ENCODE measurements at regions not wholly inside any gene's neighbourhood (a gene's known extent, or its start where the extent isn't known, plus 50 kb on each side); places are given as distances from the start of the nearest gene placed in this dataset.

DNA sequence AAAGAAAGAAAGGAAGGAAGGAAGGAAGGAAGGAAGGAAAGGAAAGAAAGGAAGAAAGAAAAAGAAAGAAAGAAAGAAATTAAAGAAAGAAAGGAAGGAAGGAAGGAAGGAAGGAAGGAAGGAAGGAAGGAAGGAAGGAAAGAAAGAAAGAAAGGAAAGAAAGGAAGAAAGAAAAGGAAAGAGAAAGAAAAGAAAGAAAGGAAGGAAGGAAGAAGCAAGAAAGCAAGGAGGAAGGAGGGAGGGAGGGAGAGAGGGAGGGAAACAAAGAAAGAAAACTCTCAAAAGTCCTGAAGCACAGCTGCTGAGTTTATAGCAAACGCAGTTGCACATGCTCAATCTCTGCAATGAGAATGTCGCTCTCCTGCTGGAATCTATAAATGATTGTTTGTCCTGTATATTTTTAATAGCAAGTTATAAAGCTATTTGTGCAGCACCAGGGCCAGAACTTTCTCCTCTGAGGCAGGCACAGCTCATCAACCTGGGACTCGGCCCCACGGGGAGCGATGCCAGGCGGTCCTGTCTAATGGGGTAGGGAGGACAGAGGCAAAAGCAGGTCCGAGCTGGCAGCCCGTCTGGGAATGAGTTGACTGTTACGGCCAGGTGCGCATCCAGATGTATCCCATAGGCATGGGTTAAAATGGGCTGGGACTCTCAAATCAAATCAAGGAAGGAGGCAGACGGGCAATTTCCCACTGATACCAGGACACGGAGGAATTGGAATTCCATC, 118.0 kb upstream of the PFKP start:
- H3K9me3 Mint-ChIP-seq (ENCODE audit: unreplicated experiment) = no peaks in the 10 kb centered on the region
- TF ChIP-seq, protein P1, sequence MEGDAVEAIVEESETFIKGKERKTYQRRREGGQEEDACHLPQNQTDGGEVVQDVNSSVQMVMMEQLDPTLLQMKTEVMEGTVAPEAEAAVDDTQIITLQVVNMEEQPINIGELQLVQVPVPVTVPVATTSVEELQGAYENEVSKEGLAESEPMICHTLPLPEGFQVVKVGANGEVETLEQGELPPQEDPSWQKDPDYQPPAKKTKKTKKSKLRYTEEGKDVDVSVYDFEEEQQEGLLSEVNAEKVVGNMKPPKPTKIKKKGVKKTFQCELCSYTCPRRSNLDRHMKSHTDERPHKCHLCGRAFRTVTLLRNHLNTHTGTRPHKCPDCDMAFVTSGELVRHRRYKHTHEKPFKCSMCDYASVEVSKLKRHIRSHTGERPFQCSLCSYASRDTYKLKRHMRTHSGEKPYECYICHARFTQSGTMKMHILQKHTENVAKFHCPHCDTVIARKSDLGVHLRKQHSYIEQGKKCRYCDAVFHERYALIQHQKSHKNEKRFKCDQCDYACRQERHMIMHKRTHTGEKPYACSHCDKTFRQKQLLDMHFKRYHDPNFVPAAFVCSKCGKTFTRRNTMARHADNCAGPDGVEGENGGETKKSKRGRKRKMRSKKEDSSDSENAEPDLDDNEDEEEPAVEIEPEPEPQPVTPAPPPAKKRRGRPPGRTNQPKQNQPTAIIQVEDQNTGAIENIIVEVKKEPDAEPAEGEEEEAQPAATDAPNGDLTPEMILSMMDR (IDR thresholded peaks at IDR 0.05; ENCODE audit: unreplicated experiment) = no peak
- peaks cover 14% of the 10 kb centered on the region for H3K4me1 Mint-ChIP-seq (ENCODE audit: insufficient read depth, unreplicated experiment)
- H3K4me3 Mint-ChIP-seq (ENCODE audit: unreplicated experiment) = peak overlapping the region; percentile 60
- intact Hi-C loops (cut with micrococcal nuclease) = no loop called here
- POLR2A ChIA-PET = interaction anchor here (0.6 to 1.1 kb wide), 2 partner anchors 8 to 1813 kb away, joined by 3 to 4 read pairs; no protein-coding TSS in a partner anchor
- CTCF ChIA-PET = interaction anchor here (0.7 kb wide), 1 partner anchor 152 kb away, joined by 3 read pairs; no protein-coding TSS in a partner anchor
- H3K27me3 Mint-ChIP-seq (ENCODE audit: insufficient read depth, unreplicated experiment) = peaks cover 10% of the 10 kb centered on the region
- no peak for DNase-seq (ENCODE audit: unreplicated experiment)
- BruUV-seq (replicated peaks) = no TSS peak
- H3K36me3 Mint-ChIP-seq (ENCODE audit: insufficient read depth, unreplicated experiment) = no peaks in the 10 kb centered on the region
- peak overlapping the region; percentile 32 for H3K27ac Mint-ChIP-seq (ENCODE audit: low read depth, unreplicated experiment)

DNA sequence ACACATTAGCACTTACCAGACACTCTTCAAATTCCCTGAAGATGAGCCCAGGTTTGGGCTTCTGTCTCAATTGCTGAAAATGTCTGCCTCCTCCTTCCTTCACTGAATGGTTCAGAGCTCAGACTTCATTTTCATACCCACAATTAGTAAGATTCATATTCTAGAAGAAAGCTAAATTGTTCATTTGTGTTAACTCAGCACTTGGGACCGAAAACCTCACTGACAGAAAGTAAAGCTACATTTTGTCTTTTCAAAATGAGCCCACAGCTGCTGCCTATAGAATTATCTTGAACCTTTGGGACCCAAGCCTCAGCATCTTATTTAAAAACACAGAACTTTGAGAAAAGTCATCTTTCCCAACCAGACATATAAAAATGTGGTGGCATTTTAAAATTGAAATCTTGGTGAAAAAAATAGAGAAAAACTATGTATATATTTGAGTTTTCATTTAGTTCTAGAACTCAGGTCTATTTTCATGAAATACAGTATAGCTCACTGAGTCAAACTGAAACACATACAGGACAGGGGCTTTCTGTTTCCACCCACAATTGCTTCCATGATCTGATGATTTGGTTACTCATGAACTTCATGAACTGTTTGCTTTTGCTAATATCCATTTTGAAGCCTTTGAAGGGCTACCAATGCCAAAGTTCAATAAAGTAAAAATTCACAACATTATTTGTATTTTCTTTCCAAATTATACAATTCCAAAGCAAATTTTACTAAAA, 119.1 kb upstream of the PFKP start:
- TF ChIP-seq, protein P1 (IDR thresholded peaks at IDR 0.05; ENCODE audit: unreplicated experiment) = no peak
- intact Hi-C loops (cut with micrococcal nuclease) = no loop called here
- Mint-ChIP-seq H3K27ac (ENCODE audit: low read depth, unreplicated experiment) (no peak overlapping the region), H3K36me3 (ENCODE audit: insufficient read depth, unreplicated experiment) (no peaks in the 10 kb centered on the region), H3K4me3 (ENCODE audit: unreplicated experiment) (no peak overlapping the region), H3K27me3 (ENCODE audit: insufficient read depth, unreplicated experiment) (peaks cover 10% of the 10 kb centered on the region), H3K9me3 (ENCODE audit: unreplicated experiment) (no peaks in the 10 kb centered on the region), H3K4me1 (ENCODE audit: insufficient read depth, unreplicated experiment) (peaks cover 14% of the 10 kb centered on the region)
- POLR2A ChIA-PET = interaction anchor here (0.7 kb wide), 1 partner anchor 146 kb away, joined by 3 read pairs; no protein-coding TSS in a partner anchor
- BruUV-seq (replicated peaks) = no TSS peak
- CTCF ChIA-PET = interaction anchor here (0.7 to 1.0 kb wide), 2 partner anchors 52 to 153 kb away, joined by 3 to 4 read pairs; no protein-coding TSS in a partner anchor
- no peak for DNase-seq (ENCODE audit: unreplicated experiment)

DNA sequence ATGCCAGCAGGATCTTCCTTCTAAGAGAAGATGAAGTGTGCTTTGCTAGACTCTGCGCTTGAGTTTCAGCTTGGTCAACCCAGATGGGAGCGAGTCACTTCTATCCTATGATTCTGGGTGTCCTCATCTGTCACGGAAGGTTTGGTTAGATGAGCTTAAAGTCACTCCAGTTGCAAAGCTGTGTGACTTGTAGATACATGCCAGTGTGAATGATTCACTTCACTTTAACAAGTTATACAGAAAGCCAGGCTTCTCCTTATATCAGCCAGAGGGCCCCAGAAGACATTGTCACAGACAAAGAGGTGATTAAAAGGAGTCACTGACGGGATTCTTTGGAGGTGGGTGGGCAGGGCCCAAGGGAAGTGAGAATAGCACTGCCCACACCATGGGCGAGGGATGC, 122.6 kb upstream of the PFKP start:
- no peak overlapping the region for H3K4me3 Mint-ChIP-seq (ENCODE audit: unreplicated experiment)
- H3K27me3 Mint-ChIP-seq (ENCODE audit: insufficient read depth, unreplicated experiment) = peaks cover 43% of the 10 kb centered on the region
- H3K36me3 Mint-ChIP-seq (ENCODE audit: insufficient read depth, unreplicated experiment) = no peaks in the 10 kb centered on the region
- no peak overlapping the region for H3K27ac Mint-ChIP-seq (ENCODE audit: low read depth, unreplicated experiment)
- POLR2A ChIA-PET = interaction anchor here (0.6 kb wide), 1 partner anchor 971 kb away, joined by 4 read pairs; no protein-coding TSS in a partner anchor
- H3K9me3 Mint-ChIP-seq (ENCODE audit: unreplicated experiment) = no peaks in the 10 kb centered on the region
- CTCF ChIA-PET = no interaction called here
- BruUV-seq (replicated peaks) = no TSS peak
- peaks cover 4% of the 10 kb centered on the region for H3K4me1 Mint-ChIP-seq (ENCODE audit: insufficient read depth, unreplicated experiment)
- intact Hi-C loops (cut with micrococcal nuclease) = no loop called here
- no peak for DNase-seq (ENCODE audit: unreplicated experiment)
- TF ChIP-seq, protein P1 (IDR thresholded peaks at IDR 0.05; ENCODE audit: unreplicated experiment) = no peak

DNA sequence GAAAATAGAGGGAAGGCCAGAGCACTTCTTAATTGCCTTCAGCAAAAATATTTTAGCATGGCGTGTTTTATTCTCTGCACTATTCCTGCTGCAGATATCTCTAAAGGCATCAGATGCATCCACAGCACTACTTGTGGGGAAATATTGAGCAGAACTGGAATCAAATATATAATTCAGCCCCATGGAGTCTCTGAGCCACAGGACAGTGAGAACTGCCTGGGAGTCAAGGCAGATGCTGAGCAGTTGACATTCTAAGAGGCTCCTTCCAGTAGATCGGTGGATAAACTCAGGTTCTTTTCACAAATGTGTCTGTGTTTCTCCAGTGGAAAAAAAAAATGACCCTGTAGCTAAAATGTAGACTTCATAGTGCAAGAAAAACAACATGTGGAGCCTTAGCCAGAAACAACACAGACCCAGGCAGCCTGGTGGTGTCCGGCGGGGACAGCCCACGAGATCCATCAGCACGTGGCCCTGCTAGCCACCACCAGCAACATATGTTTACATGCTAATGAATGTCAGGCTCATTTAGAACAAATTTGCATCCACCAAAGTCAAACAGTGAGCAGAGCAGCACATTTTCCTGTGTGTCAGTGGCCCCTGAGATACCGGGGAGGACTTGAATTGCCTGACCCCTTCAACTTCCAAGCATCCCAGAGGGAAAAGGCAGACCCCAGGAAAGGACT, 123.3 kb upstream of the PFKP start:
- CTCF ChIA-PET = no interaction called here
- POLR2A ChIA-PET = interaction anchor here (0.6 to 0.7 kb wide), 3 partner anchors 10 to 970 kb away, joined by 3 to 4 read pairs (median 4); no protein-coding TSS in a partner anchor
- BruUV-seq (replicated peaks) = no TSS peak

More for the DNA sequence above, 123.3 kb upstream of the PFKP start:
- H3K9me3 Mint-ChIP-seq (ENCODE audit: unreplicated experiment) = no peaks in the 10 kb centered on the region
- intact Hi-C loops (cut with micrococcal nuclease) = no loop called here
- H3K4me1 Mint-ChIP-seq (ENCODE audit: insufficient read depth, unreplicated experiment) = no peaks in the 10 kb centered on the region
- DNase-seq (ENCODE audit: unreplicated experiment) = no peak
- H3K27me3 Mint-ChIP-seq (ENCODE audit: insufficient read depth, unreplicated experiment) = peaks cover 50% of the 10 kb centered on the region
- no peaks in the 10 kb centered on the region for H3K36me3 Mint-ChIP-seq (ENCODE audit: insufficient read depth, unreplicated experiment)
- TF ChIP-seq, protein P1 (IDR thresholded peaks at IDR 0.05; ENCODE audit: unreplicated experiment) = no peak
- H3K4me3 Mint-ChIP-seq (ENCODE audit: unreplicated experiment) = no peak overlapping the region
- no peak overlapping the region for H3K27ac Mint-ChIP-seq (ENCODE audit: low read depth, unreplicated experiment)

Data from MCF 10A (cell line).